BLaER1 (cell line): ENCODE measurements at regions not wholly inside any gene's neighbourhood (a gene's known extent, or its start where the extent isn't known, plus 50 kb on each side); places are given as distances from the start of the nearest gene placed in this dataset.

Experiments used
- H3K27ac ChIP-seq: shearing (Covaris generic); formaldehyde crosslinking; 2 replicates; pipeline ENCODE4 v1.8.1; 2022
- H3K27me3 ChIP-seq: shearing (Covaris generic); formaldehyde crosslinking; 2 replicates; pipeline ENCODE4 v1.8.1; 2022
- H3K36me3 ChIP-seq: shearing (Covaris generic); formaldehyde crosslinking; 2 replicates; pipeline ENCODE4 v1.8.1; 2022
- H3K4me1 ChIP-seq: shearing (Covaris generic); formaldehyde crosslinking; 2 replicates; pipeline ENCODE4 v1.8.1; 2022
- H3K4me2 ChIP-seq: shearing (Covaris generic); formaldehyde crosslinking; 2 replicates; pipeline ENCODE4 v1.8.1; 2022
- H3K4me3 ChIP-seq: shearing (Covaris generic); formaldehyde crosslinking; 2 replicates; pipeline ENCODE4 v1.8.1; 2022
- H3K9ac ChIP-seq: shearing (Covaris generic); formaldehyde crosslinking; 2 replicates; pipeline ENCODE4 v1.8.1; 2022
- H3K9me3 ChIP-seq: shearing (Covaris generic); formaldehyde crosslinking; 2 replicates; pipeline ENCODE4 v1.8.1; 2022
- H4K20me1 ChIP-seq: shearing (Covaris generic); formaldehyde crosslinking; 2 replicates; pipeline ENCODE4 v1.8.1; 2022
- Cebpa-rat ChIP-seq: shearing (Covaris generic); IDR thresholded peaks from 2 replicates; pipeline ENCODE4 v1.8.1; 2022

DNA sequence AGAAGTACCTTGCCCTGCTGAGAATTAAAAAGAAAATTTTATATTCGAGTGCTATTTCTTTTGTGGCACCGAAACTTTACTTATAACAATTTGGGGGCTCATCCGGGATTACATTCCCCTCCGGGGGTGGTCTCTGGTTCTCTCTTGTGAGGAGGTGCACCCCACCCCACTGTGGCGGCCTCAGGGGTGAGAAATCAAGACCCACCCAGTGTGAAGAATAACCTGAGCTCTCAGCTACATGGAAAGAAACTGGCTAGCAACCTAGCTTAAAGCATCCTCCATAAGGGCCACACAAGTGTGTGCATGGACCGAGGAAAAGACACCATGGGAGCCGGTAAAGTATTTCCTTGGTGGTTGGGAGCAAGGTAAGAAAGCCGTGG, 50.9 kb upstream of the ANKRD10 start:
- H3K27ac ChIP-seq = no peak overlapping the region
- no peak overlapping the region for H3K4me2 ChIP-seq
- no peaks in the 10 kb centered on the region for H3K4me1 ChIP-seq

GRCh38 chr13:110965038-110965754, 50.3 kb upstream of the ANKRD10 start:
- Histone ChIP-seq H3K9ac (no peak overlapping the region), H3K27ac (no peak overlapping the region), H3K4me3 (no peak overlapping the region), H3K36me3 (0 out of 2 replicates have a peak, but pooled peaks cover 5% of the 10 kb centered on the region), H4K20me1 (no peaks in the 10 kb centered on the region), H3K4me2 (no peak overlapping the region), H3K27me3 (no peaks in the 10 kb centered on the region), H3K4me1 (no peaks in the 10 kb centered on the region), H3K9me3 (peaks cover 64% of the 10 kb centered on the region)
- no peak for TF ChIP-seq Cebpa-rat

More for the DNA sequence above, 50.9 kb upstream of the ANKRD10 start:
- H3K36me3 ChIP-seq = 0 out of 2 replicates have a peak, but pooled peaks cover 5% of the 10 kb centered on the region
- H3K9me3 ChIP-seq = peaks cover 58% of the 10 kb centered on the region
- no peaks in the 10 kb centered on the region for H3K27me3 ChIP-seq
- TF ChIP-seq Cebpa-rat = no peak
- H3K9ac ChIP-seq = no peak overlapping the region
- H4K20me1 ChIP-seq = no peaks in the 10 kb centered on the region
- H3K4me3 ChIP-seq = no peak overlapping the region
